ENCODE measurements at regions not wholly inside any gene's neighbourhood (a gene's known extent, or its start where the extent isn't known, plus 50 kb on each side); places are given as distances from the start of the nearest gene placed in this dataset.

GRCh38 chr13:106768991-106769390 lies 201.1 kb upstream of the ARGLU1 start:
- DNase-seq: no peak
- 85 to 97% (median 96%) methylated on average over 3 of the region's 3 CpGs for WGBS, 5 donors
- TF ChIP-seq POLR2A (IDR thresholded peaks at IDR 0.05) (no peak), POLR2AphosphoS5 (IDR thresholded peaks at IDR 0.05) (no peak), EP300 (IDR thresholded peaks at IDR 0.05) (no peak), CTCF (IDR thresholded peaks at IDR 0.05) (no peak)
- H3K4me3 ChIP-seq: no peak overlapping the region
- H3K36me3 ChIP-seq: no peaks in the 10 kb centered on the region
- no peak overlapping the region for H3K27ac ChIP-seq
- no peaks in the 10 kb centered on the region for H3K4me1 ChIP-seq
- peaks cover 0 to 15% (median 8%) of the 10 kb centered on the region in 4 donors for H3K9me3 ChIP-seq
- no peaks in the 10 kb centered on the region for H3K27me3 ChIP-seq
- intact Hi-C loops (cut with DNase I; ENCODE audit: low total_unique reads): no loop called here

- H3K36me3 ChIP-seq: no peaks in the 10 kb centered on the region
- no peaks in the 10 kb centered on the region for H3K4me1 ChIP-seq
- no peak overlapping the region for H3K4me3 ChIP-seq
- intact Hi-C loops (cut with DNase I; ENCODE audit: low total_unique reads): no loop called here
- peaks cover 0 to 8% (median under 1%) of the 10 kb centered on the region in 4 donors for H3K9me3 ChIP-seq
- no peak overlapping the region for H3K27ac ChIP-seq
- DNase-seq: no peak
- 82 to 87% (median 86%) methylated on average over 3 of the region's 3 CpGs for WGBS, 5 donors
- TF ChIP-seq POLR2AphosphoS5 (IDR thresholded peaks at IDR 0.05): no peak
- no peak for TF ChIP-seq EP300 (IDR thresholded peaks at IDR 0.05)
- no peak for TF ChIP-seq POLR2A (IDR thresholded peaks at IDR 0.05)
- TF ChIP-seq CTCF (IDR thresholded peaks at IDR 0.05): no peak
- H3K27me3 ChIP-seq: no peaks in the 10 kb centered on the region
Measured at GRCh38 chr13:106762708-106763107, 194.8 kb upstream of the ARGLU1 start.

- no peaks in the 10 kb centered on the region for H3K4me1 ChIP-seq
- no peaks in the 10 kb centered on the region for H3K27me3 ChIP-seq
- H3K36me3 ChIP-seq: no peaks in the 10 kb centered on the region
- no peaks in the 10 kb centered on the region for H3K9me3 ChIP-seq
- no peak for DNase-seq
- WGBS, 5 donors: 67 to 75% (median 70%) methylated on average over 8 of the region's 8 CpGs
- H3K27ac ChIP-seq: no peak overlapping the region
- no peak overlapping the region for H3K4me3 ChIP-seq
- TF ChIP-seq EP300 (IDR thresholded peaks at IDR 0.05) (no peak), POLR2AphosphoS5 (IDR thresholded peaks at IDR 0.05) (no peak), POLR2A (IDR thresholded peaks at IDR 0.05) (no peak), CTCF (IDR thresholded peaks at IDR 0.05) (no peak)
- intact Hi-C loops (cut with DNase I; ENCODE audit: low total_unique reads): no loop called here
Measured at GRCh38 chr13:106756446-106756845, 188.5 kb upstream of the ARGLU1 start.

- Histone ChIP-seq H3K36me3 (no peaks in the 10 kb centered on the region), H3K4me3 (no peak overlapping the region), H3K27ac (no peak overlapping the region), H3K27me3 (no peaks in the 10 kb centered on the region), H3K4me1 (no peaks in the 10 kb centered on the region), H3K9me3 (no peaks in the 10 kb centered on the region)
- no peak for DNase-seq
- WGBS, 5 donors: 90 to 95% (median 93%) methylated on average over 9 of the region's 9 CpGs
- intact Hi-C loops (cut with DNase I; ENCODE audit: low total_unique reads): no loop called here
- TF ChIP-seq POLR2A (IDR thresholded peaks at IDR 0.05) (no peak), CTCF (IDR thresholded peaks at IDR 0.05) (no peak), EP300 (IDR thresholded peaks at IDR 0.05) (no peak), POLR2AphosphoS5 (IDR thresholded peaks at IDR 0.05) (no peak)
Measured at GRCh38 chr13:106755542-106755941, 187.6 kb upstream of the ARGLU1 start.
